HepG2 (cell line): ENCODE measurements at regions not wholly inside any gene's neighbourhood (a gene's known extent, or its start where the extent isn't known, plus 50 kb on each side); places are given as distances from the start of the nearest gene placed in this dataset.

Experiments used
- ATAC-seq: fragments of 200-7000 bp; cut with Tn5 transposase; 3 replicates; pipeline ENCODE4 v1.9.1; 2020; ENCODE audit warnings: mild to moderate bottlenecking, moderate library complexity
- BruUV-seq: library from RNA; stranded (reverse); fragments of 400-500 nt; replicated peaks from 2 replicates; lab custom pipeline; 2021; lab: Mats Ljungman, UMichigan
- CTCF ChIA-PET: fragments of 300-600 bp; formaldehyde crosslinking; extraction: SDS; loops from one replicate; lab custom pipeline; 2021; ENCODE audit warnings: low total read pairs, inconsistent platforms, low intra/inter-chr PET ratio; lab: Yijun Ruan, JAX
- POLR2A ChIA-PET: fragments of 350-600 bp; sonication (Branson Sonifier 250); formaldehyde crosslinking; loops from one replicate; lab custom pipeline; 2020; ENCODE audit warnings: antibody characterized with exemption, inconsistent platforms; lab: Yijun Ruan, JAX
- DNase-seq: peaks from one replicate; pipeline ENCODE4 v3.0.0-alpha.2; 2015; ENCODE audit warnings: low spot score
- FAIRE-seq: peaks from 3 replicates; lab custom pipeline; 2011; peaks lifted over from hg19 to GRCh38; lab: Jason Lieb, UNC
- H2AFZ ChIP-seq: one replicate; pipeline ENCODE4 v1.6.1; 2011; ENCODE audit warnings: low read length, inconsistent platforms
- H3K27ac ChIP-seq: fragments of 300-600 bp; 3 replicates; pipeline ENCODE4 v1.8.0; 2011; ENCODE audit warnings: mixed run types, mild to moderate bottlenecking, mixed read lengths, low read length, inconsistent platforms; ENCODE audit not compliant: insufficient read depth; ENCODE audit errors: extremely low read length
- H3K27me3 ChIP-seq, 2 experiments: fragments of 200-600 bp in 1 of 2; 2 replicates in 1 of 2; 3 replicates in 1 of 2; pipeline versions ENCODE4 v1.6.0 to v1.8.0; 2011; ENCODE audit warnings: low read length in 2 of 2, mild to moderate bottlenecking in 2 of 2, moderate library complexity in 2 of 2, inconsistent platforms in 1 of 2; ENCODE audit not compliant: insufficient read depth in 2 of 2, control insufficient read depth in 1 of 2
- H3K36me3 ChIP-seq, 2 experiments: fragments of 200-600 bp in 1 of 2; replicated peaks in 1 of 2; 2 replicates in 1 of 2; 3 replicates in 1 of 2; pipeline versions ENCODE4 v1.5.1 to v1.8.0; 2011; ENCODE audit warnings: low read length in 2 of 2, inconsistent platforms in 1 of 2; ENCODE audit not compliant: insufficient read depth in 2 of 2, control insufficient read depth in 1 of 2
- H3K4me1 ChIP-seq: 2 replicates; pipeline ENCODE4 v1.5.1; 2012; ENCODE audit warnings: low read length, inconsistent platforms; ENCODE audit not compliant: insufficient read depth
- H3K4me2 ChIP-seq: 2 replicates; pipeline ENCODE4 v1.6.0; 2011; ENCODE audit warnings: low read depth, low read length, inconsistent platforms
- H3K4me3 ChIP-seq, 3 experiments: fragments of 200-600 bp in 1 of 3; sonication (generic), shearing (Covaris generic) in 1 of 3; replicated peaks in 1 of 3; 2 replicates each; pipeline ENCODE4 v1.5.1; 2011 to 2016; ENCODE audit warnings: low read length in 3 of 3, inconsistent platforms in 2 of 3, low read depth in 2 of 3, mild to moderate bottlenecking in 2 of 3, control low read depth in 1 of 3, mixed read lengths in 1 of 3; ENCODE audit not compliant: insufficient read depth in 1 of 3
- H3K79me2 ChIP-seq: one replicate; pipeline ENCODE4 v1.6.1; 2011; ENCODE audit warnings: low read length, inconsistent platforms; ENCODE audit not compliant: insufficient read depth
- H3K9ac ChIP-seq: 2 replicates; pipeline ENCODE4 v1.6.0; 2011; ENCODE audit warnings: mild to moderate bottlenecking, low read depth, low read length, inconsistent platforms; ENCODE audit not compliant: insufficient read depth
- H3K9me3 ChIP-seq: 2 replicates; pipeline ENCODE4 v1.5.1; 2012; ENCODE audit warnings: mild to moderate bottlenecking, low read length
- H4K20me1 ChIP-seq: 2 replicates; pipeline ENCODE4 v1.6.0; 2011; ENCODE audit warnings: inconsistent platforms, mild to moderate bottlenecking, low read length, moderate library complexity; ENCODE audit not compliant: insufficient read depth
- CENPX ChIP-seq: sonication (generic); formaldehyde crosslinking; IDR thresholded peaks from 2 replicates; pipeline ENCODE4 v1.9.0; 2021; ENCODE audit warnings: mild to moderate bottlenecking, missing genetic modification reagents, moderate library complexity
- CHD2 ChIP-seq: IDR thresholded peaks from 2 replicates; pipeline ENCODE4 v1.6.1; 2011; ENCODE audit warnings: low read depth, low read length, improper control_type of control experiment
- CSRNP1 ChIP-seq: sonication (generic); formaldehyde crosslinking; IDR thresholded peaks from 2 replicates; pipeline ENCODE4 v1.8.1; 2023; ENCODE audit warnings: mild to moderate bottlenecking, missing genetic modification reagents
- ETV5 ChIP-seq: IDR thresholded peaks from 2 replicates; pipeline ENCODE4 v1.6.1; 2018; ENCODE audit warnings: missing biosample characterization, missing genetic modification reagents, inconsistent platforms, borderline replicate concordance
- JARID2 ChIP-seq: sonication (generic); formaldehyde crosslinking; IDR thresholded peaks from 2 replicates; pipeline ENCODE4 v1.8.1; 2023; ENCODE audit warnings: missing genetic modification reagents, inconsistent platforms; ENCODE audit not compliant: insufficient replicate concordance
- JUND ChIP-seq: sonication (generic); formaldehyde crosslinking; IDR thresholded peaks from 2 replicates; pipeline ENCODE4 v1.8.0; 2022; ENCODE audit warnings: mild to moderate bottlenecking, missing genetic modification reagents
- MEIS2 ChIP-seq: sonication (generic); formaldehyde crosslinking; IDR thresholded peaks from 2 replicates; pipeline ENCODE4 v1.9.0; 2021; ENCODE audit warnings: mild to moderate bottlenecking, missing genetic modification reagents
- SMC3 ChIP-seq: IDR thresholded peaks from 2 replicates; pipeline ENCODE4 v1.6.1; 2011; ENCODE audit warnings: low read length, improper control_type of control experiment
- STAT6 ChIP-seq: sonication (generic); formaldehyde crosslinking; IDR thresholded peaks from 2 replicates; pipeline ENCODE4 v1.4.0; 2020; ENCODE audit warnings: missing genetic modification reagents, mild to moderate bottlenecking, borderline replicate concordance
- ZFP37 ChIP-seq: sonication (generic); formaldehyde crosslinking; IDR thresholded peaks from 2 replicates; pipeline ENCODE4 v1.4.0; 2020; ENCODE audit warnings: missing genetic modification reagents, borderline replicate concordance
- ZNF260 ChIP-seq: sonication (generic); formaldehyde crosslinking; IDR thresholded peaks from 2 replicates; pipeline ENCODE4 v1.4.0; 2020; ENCODE audit warnings: missing genetic modification reagents, low read depth, mild to moderate bottlenecking, borderline replicate concordance
- ZNF607 ChIP-seq: sonication (generic); formaldehyde crosslinking; IDR thresholded peaks from 2 replicates; pipeline ENCODE4 v1.5.1; 2020; ENCODE audit warnings: missing genetic modification reagents, mild to moderate bottlenecking, borderline replicate concordance
- WGBS: methylation state at CpG from one replicate; pipeline ENCODE4 v1.1.6; 2017; ENCODE audit warnings: low lambda C conversion rate; 5-methylcytosine and 5-hydroxymethylcytosine counted together
- in situ Hi-C: cut with HindIII; loops from 2 replicates; pipeline ENCODE4 v1.10.0; 2017; ENCODE audit warnings: low pct_unique_long_range_greater_than_20kb; ENCODE audit not compliant: extremely low pct_ligation_motif_present
- intact Hi-C: fragments of 100-400 bp; cut with micrococcal nuclease; formaldehyde crosslinking; loops from one replicate; pipeline ENCODE4 v1.10.0; 2022; ENCODE audit not compliant: unreplicated experiment
- TF ChIP-seq, protein P1 (sequence below): sonication (generic); formaldehyde crosslinking; IDR thresholded peaks from 2 replicates; pipeline ENCODE4 v1.4.0; 2020; ENCODE audit warnings: mild to moderate bottlenecking, low read depth, missing genetic modification reagents
- TF ChIP-seq, protein P2 (sequence below): sonication (generic); formaldehyde crosslinking; conservative IDR thresholded peaks from 2 replicates; pipeline ENCODE4 v1.4.0; 2020; ENCODE audit warnings: missing genetic modification reagents
- TF ChIP-seq, protein P3 (sequence below): sonication (generic); formaldehyde crosslinking; IDR thresholded peaks from 2 replicates; pipeline ENCODE4 v1.8.1; 2023; ENCODE audit warnings: missing genetic modification reagents, mild to moderate bottlenecking, borderline replicate concordance
- TF ChIP-seq, protein P4 (sequence below): sonication (generic); formaldehyde crosslinking; IDR thresholded peaks from 2 replicates; pipeline ENCODE4 v1.4.0; 2020; ENCODE audit warnings: mild to moderate bottlenecking, missing genetic modification reagents

- TF ChIP-seq STAT6 (CRISPR knock-in tag) = no peak
- no peak for TF ChIP-seq CHD2
- no peak for TF ChIP-seq CSRNP1 (CRISPR knock-in tag)
- TF ChIP-seq CENPX (CRISPR knock-in tag) = no peak
- no peak for TF ChIP-seq ETV5 (CRISPR knock-in tag)
- TF ChIP-seq, protein P1, sequence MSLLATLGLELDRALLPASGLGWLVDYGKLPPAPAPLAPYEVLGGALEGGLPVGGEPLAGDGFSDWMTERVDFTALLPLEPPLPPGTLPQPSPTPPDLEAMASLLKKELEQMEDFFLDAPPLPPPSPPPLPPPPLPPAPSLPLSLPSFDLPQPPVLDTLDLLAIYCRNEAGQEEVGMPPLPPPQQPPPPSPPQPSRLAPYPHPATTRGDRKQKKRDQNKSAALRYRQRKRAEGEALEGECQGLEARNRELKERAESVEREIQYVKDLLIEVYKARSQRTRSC (CRISPR knock-in tag) = no peak
- TF ChIP-seq, all 625 proteins: peak for 0
These were observed 133.2 kb downstream of the DNAJB6 start (continued) for GRCh38 chr7:157470017-157470322.

DNA sequence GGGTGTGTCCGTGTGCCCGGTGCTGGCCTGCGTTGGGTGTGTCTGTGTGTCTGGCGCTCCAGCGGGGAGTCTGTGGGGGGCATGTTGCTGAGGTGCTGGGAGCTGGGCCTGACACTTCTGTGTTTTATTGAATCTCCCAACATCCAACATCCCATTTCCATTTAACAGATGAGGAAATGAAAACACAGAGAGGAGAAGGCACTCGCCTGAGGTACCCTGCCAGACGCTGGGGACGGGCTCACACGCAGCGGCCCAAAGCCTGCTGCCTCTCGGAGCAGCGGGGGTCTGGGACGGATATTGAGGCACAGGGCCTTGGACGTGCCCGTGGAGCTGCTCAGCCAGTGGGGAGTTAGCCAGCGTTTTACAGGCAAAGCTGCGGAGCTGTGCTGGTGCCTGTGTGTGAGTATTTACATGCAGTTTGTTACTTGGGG, 133.9 kb downstream of the DNAJB6 start:
- Histone ChIP-seq H3K4me1 (peaks cover 8% of the 10 kb centered on the region; the same call in 1 of the 2 replicates), H3K79me2 (no peaks in the 10 kb centered on the region), H3K27ac (no peak overlapping the region), H3K36me3 (no peaks in the 10 kb centered on the region), H2AFZ (no peak overlapping the region), H3K9me3 (peaks cover 13% of the 10 kb centered on the region), H3K27me3 (peaks cover 4 to 49% of the 10 kb centered on the region in 2 experiments; a peak in 4 of 5 replicates), H4K20me1 (no peaks in the 10 kb centered on the region), H3K4me2 (no peak overlapping the region), H3K9ac (no peak overlapping the region), H3K4me3 (no peak overlapping the region)
- no peak for ATAC-seq
- BruUV-seq = no TSS peak
- no peak for DNase-seq
- ChIA-PET POLR2A (no interaction called here), CTCF (no interaction called here)
- WGBS = 55% methylated on average over 4 of the region's 17 CpGs
- in situ Hi-C loops = no loop called here
- FAIRE-seq = no peak
- intact Hi-C loops = no loop called here
- TF ChIP-seq SMC3 = no peak
- TF ChIP-seq, protein P2, sequence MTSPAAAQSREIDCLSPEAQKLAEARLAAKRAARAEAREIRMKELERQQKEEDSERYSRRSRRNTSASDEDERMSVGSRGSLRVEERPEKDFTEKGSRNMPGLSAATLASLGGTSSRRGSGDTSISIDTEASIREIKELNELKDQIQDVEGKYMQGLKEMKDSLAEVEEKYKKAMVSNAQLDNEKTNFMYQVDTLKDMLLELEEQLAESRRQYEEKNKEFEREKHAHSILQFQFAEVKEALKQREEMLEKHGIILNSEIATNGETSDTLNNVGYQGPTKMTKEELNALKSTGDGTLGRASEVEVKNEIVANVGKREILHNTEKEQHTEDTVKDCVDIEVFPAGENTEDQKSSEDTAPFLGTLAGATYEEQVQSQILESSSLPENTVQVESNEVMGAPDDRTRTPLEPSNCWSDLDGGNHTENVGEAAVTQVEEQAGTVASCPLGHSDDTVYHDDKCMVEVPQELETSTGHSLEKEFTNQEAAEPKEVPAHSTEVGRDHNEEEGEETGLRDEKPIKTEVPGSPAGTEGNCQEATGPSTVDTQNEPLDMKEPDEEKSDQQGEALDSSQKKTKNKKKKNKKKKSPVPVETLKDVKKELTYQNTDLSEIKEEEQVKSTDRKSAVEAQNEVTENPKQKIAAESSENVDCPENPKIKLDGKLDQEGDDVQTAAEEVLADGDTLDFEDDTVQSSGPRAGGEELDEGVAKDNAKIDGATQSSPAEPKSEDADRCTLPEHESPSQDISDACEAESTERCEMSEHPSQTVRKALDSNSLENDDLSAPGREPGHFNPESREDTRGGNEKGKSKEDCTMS (CRISPR knock-in tag) = no peak
- TF ChIP-seq, protein P3, sequence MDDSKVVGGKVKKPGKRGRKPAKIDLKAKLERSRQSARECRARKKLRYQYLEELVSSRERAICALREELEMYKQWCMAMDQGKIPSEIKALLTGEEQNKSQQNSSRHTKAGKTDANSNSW (CRISPR knock-in tag) = no peak
- no peak for TF ChIP-seq ZNF260
- TF ChIP-seq, protein P4, sequence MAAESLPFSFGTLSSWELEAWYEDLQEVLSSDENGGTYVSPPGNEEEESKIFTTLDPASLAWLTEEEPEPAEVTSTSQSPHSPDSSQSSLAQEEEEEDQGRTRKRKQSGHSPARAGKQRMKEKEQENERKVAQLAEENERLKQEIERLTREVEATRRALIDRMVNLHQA (CRISPR knock-in tag) = no peak
- no peak for TF ChIP-seq MEIS2 (CRISPR knock-in tag)
- no peak for TF ChIP-seq JARID2 (CRISPR knock-in tag)
- no peak for TF ChIP-seq ZNF607
- no peak for TF ChIP-seq ZFP37 (CRISPR knock-in tag)
- TF ChIP-seq JUND = no peak
